K562 (cell line): ENCODE measurements at regions not wholly inside any gene's neighbourhood (a gene's known extent, or its start where the extent isn't known, plus 50 kb on each side); places are given as distances from the start of the nearest gene placed in this dataset.

Experiments used
- ATAC-seq: fragments of 200-7000 bp; cut with Tn5 transposase; 3 replicates; pipeline ENCODE4 v1.9.1; 2020; ENCODE audit warnings: moderate library complexity
- BruUV-seq: library from RNA; stranded (reverse); fragments of 400-500 nt; replicated peaks from 2 replicates; lab custom pipeline; 2021; lab: Mats Ljungman, UMichigan
- CTCF ChIA-PET: fragments of 300-600 bp; formaldehyde crosslinking; extraction: SDS; loops from one replicate; lab custom pipeline; 2021; ENCODE audit warnings: low intra/inter-chr PET ratio; lab: Yijun Ruan, JAX
- POLR2A ChIA-PET: fragments of 300-600, 350-650 bp; sonication (Branson Sonifier 250); formaldehyde crosslinking; extraction: SDS; loops from one replicate; lab custom pipeline; 2021; ENCODE audit warnings: antibody characterized with exemption, inconsistent platforms; lab: Yijun Ruan, JAX
- DNase-seq, 4 experiments: peaks; one replicate each; pipeline versions ENCODE4 v3.0.0 to v3.0.0-alpha.2; 2011 to 2018; ENCODE audit warnings: low spot score in 3 of 4, mixed read lengths in 3 of 4; ENCODE audit errors: extremely low read depth in 1 of 4
- FAIRE-seq: peaks from 2 replicates; lab custom pipeline; 2011; peaks lifted over from hg19 to GRCh38; lab: Jason Lieb, UNC
- H2AFZ ChIP-seq: 2 replicates; pipeline ENCODE4 v1.6.0; 2011; ENCODE audit warnings: low read depth, low read length, control low read depth, inconsistent platforms
- H3K27ac ChIP-seq: fragments of 200-600 bp; 3 replicates; pipeline ENCODE4 v1.8.0; 2011; ENCODE audit warnings: low read depth, mild to moderate bottlenecking, control low read depth, inconsistent platforms, low read length, moderate library complexity, mixed read lengths; ENCODE audit errors: extremely low read depth
- H3K27me3 ChIP-seq, 2 experiments: fragments of 300-600 bp in 1 of 2; 2 replicates in 1 of 2; 3 replicates in 1 of 2; pipeline versions ENCODE4 v1.6.0 to v1.8.0; 2011; ENCODE audit warnings: inconsistent platforms in 2 of 2, low read length in 2 of 2, mild to moderate bottlenecking in 1 of 2, mixed read lengths in 1 of 2, moderate library complexity in 1 of 2; ENCODE audit not compliant: control insufficient read depth in 2 of 2, insufficient read depth in 2 of 2
- H3K36me3 ChIP-seq: fragments of 300-600 bp; 3 replicates; pipeline ENCODE4 v1.8.0; 2011; ENCODE audit warnings: mild to moderate bottlenecking, low read length, inconsistent platforms; ENCODE audit not compliant: control insufficient read depth, insufficient read depth
- H3K4me1 ChIP-seq, 2 experiments: fragments of 200-600 bp in 1 of 2; replicated peaks in 1 of 2; 2 replicates in 1 of 2; 3 replicates in 1 of 2; pipeline versions ENCODE4 v1.5.1 to v1.8.0; 2011; ENCODE audit warnings: inconsistent platforms in 2 of 2, low read length in 2 of 2, mild to moderate bottlenecking in 1 of 2, mixed read lengths in 1 of 2, moderate library complexity in 1 of 2; ENCODE audit not compliant: control insufficient read depth in 2 of 2, insufficient read depth in 2 of 2
- H3K4me2 ChIP-seq: 2 replicates; pipeline ENCODE4 v1.6.1; 2011; ENCODE audit warnings: low read length, control low read depth, inconsistent platforms, mixed read lengths; ENCODE audit not compliant: insufficient read depth
- H3K4me3 ChIP-seq: fragments of 200-600 bp; sonication (generic), shearing (Covaris generic); 2 replicates; pipeline ENCODE4 v1.5.1; 2016; ENCODE audit warnings: control low read depth, inconsistent platforms
- H3K79me2 ChIP-seq: fragments of 200-600 bp; 3 replicates; pipeline ENCODE4 v1.8.0; 2011; ENCODE audit warnings: low read length, inconsistent platforms; ENCODE audit not compliant: control insufficient read depth, insufficient read depth
- H3K9ac ChIP-seq, 2 experiments: 2 replicates each; pipeline versions ENCODE4 v1.6.0 to v1.6.1; 2011; ENCODE audit warnings: low read depth in 2 of 2, low read length in 2 of 2, control low read depth in 1 of 2, inconsistent platforms in 1 of 2, mild to moderate bottlenecking in 1 of 2, mixed read lengths in 1 of 2; ENCODE audit not compliant: insufficient read depth in 1 of 2
- H3K9me1 ChIP-seq: one replicate; pipeline ENCODE4 v1.6.0; 2011; ENCODE audit warnings: inconsistent platforms, mild to moderate bottlenecking, low read length, moderate library complexity; ENCODE audit not compliant: control insufficient read depth, insufficient read depth
- H3K9me3 ChIP-seq: replicated peaks from 2 replicates; pipeline ENCODE4 v1.5.1; 2011; ENCODE audit warnings: low read depth, low read length, inconsistent platforms; ENCODE audit not compliant: control insufficient read depth, insufficient read depth
- H4K20me1 ChIP-seq: replicated peaks from 2 replicates; pipeline ENCODE4 v1.6.1; 2011; ENCODE audit warnings: low read length, inconsistent platforms, mixed read lengths; ENCODE audit not compliant: control insufficient read depth, insufficient read depth
- NFE2L1 ChIP-seq: fragments of 450-650 bp; IDR thresholded peaks from 2 replicates; pipeline ENCODE4 v1.6.1; 2016; ENCODE audit warnings: missing genetic modification characterization, low read depth, mild to moderate bottlenecking, missing compliant biosample characterization, moderate library complexity, borderline replicate concordance
- NKRF ChIP-seq: fragments of 450-650 bp; IDR thresholded peaks from 2 replicates; pipeline ENCODE4 v1.6.1; 2016; ENCODE audit warnings: borderline replicate concordance
- PHB2 ChIP-seq: fragments of 450-650 bp; IDR thresholded peaks from 2 replicates; pipeline ENCODE4 v1.6.1; 2017; ENCODE audit warnings: low read depth
- SFPQ ChIP-seq: fragments of 200-400 bp; formaldehyde crosslinking; IDR thresholded peaks from 2 replicates; pipeline ENCODE4 v1.6.1; 2017; ENCODE audit warnings: mild to moderate bottlenecking, low read depth, low read length, moderate library complexity
- SMARCC2 ChIP-seq: fragments of 450-650 bp; IDR thresholded peaks from 2 replicates; pipeline ENCODE4 v1.6.1; 2017; ENCODE audit warnings: antibody characterized with exemption, moderate library complexity, mild to moderate bottlenecking, low read depth
- SNAPC5 ChIP-seq: fragments of 250-450 bp; sonication (Bioruptor Pico); IDR thresholded peaks from 2 replicates; pipeline ENCODE4 v1.8.0; 2021; ENCODE audit warnings: moderate library complexity, mild to moderate bottlenecking, inconsistent platforms
- ZBTB34 ChIP-seq: fragments of 250-450 bp; sonication (Bioruptor Pico); IDR thresholded peaks from 2 replicates; pipeline ENCODE4 v1.8.0; 2021; ENCODE audit warnings: mild to moderate bottlenecking, moderate library complexity
- ZNF239 ChIP-seq: fragments of 250-450 bp; sonication (Bioruptor Pico); IDR thresholded peaks from 2 replicates; pipeline ENCODE4 v1.4.0; 2020; ENCODE audit warnings: mild to moderate bottlenecking
- ZNF280B ChIP-seq: fragments of 250-450 bp; sonication (Bioruptor Pico); IDR thresholded peaks from 2 replicates; pipeline ENCODE4 v1.5.1; 2021; ENCODE audit warnings: mild to moderate bottlenecking
- ZNF395 ChIP-seq: fragments of 200-800 bp; sonication (Bioruptor generic); IDR thresholded peaks from 2 replicates; pipeline ENCODE4 v1.6.1; 2017; ENCODE audit warnings: missing genetic modification characterization, missing compliant biosample characterization
- ZNF583 ChIP-seq: fragments of 250-450 bp; sonication (Bioruptor Pico); IDR thresholded peaks from 2 replicates; pipeline ENCODE4 v1.4.0; 2020
- in situ Hi-C: fragments of 300-500 bp; cut with MboI; formaldehyde crosslinking; loops from 4 replicates; pipeline ENCODE4 v1.15.0; 2018; ENCODE audit warnings: inconsistent platforms, mixed read lengths
- intact Hi-C: fragments of 100-400 bp; cut with micrococcal nuclease; formaldehyde crosslinking; loops from 2 replicates; pipeline ENCODE4 v1.14.2; 2022

- no peak for TF ChIP-seq NFE2L1 (tag)
Observed at GRCh38 chr12:78719721-78720120, 144.9 kb upstream of the SYT1 start (continued).

- Histone ChIP-seq H3K4me1 (no peaks in the 10 kb centered on the region), H3K9me3 (no peaks in the 10 kb centered on the region), H3K79me2 (no peaks in the 10 kb centered on the region), H3K9ac (no peak overlapping the region), H3K27ac (no peak overlapping the region), H3K9me1 (no peaks in the 10 kb centered on the region), H3K27me3 (no peaks in the 10 kb centered on the region), H3K4me2 (no peak overlapping the region), H3K36me3 (no peaks in the 10 kb centered on the region), H2AFZ (no peak overlapping the region), H4K20me1 (no peaks in the 10 kb centered on the region), H3K4me3 (no peak overlapping the region)
- POLR2A ChIA-PET = no interaction called here
- CTCF ChIA-PET = no interaction called here
- no peak for DNase-seq
- TF ChIP-seq ZNF280B (CRISPR knock-in tag) = no peak
- no peak for TF ChIP-seq NKRF
- TF ChIP-seq SFPQ = no peak
- no peak for TF ChIP-seq ZBTB34 (CRISPR knock-in tag)
- no peak for TF ChIP-seq SNAPC5 (CRISPR knock-in tag)
- TF ChIP-seq ZNF395 (CRISPR knock-in tag) = no peak
- no peak for TF ChIP-seq ZNF583 (CRISPR knock-in tag)
- no peak for TF ChIP-seq ZNF239
- no peak for TF ChIP-seq PHB2
- no peak for TF ChIP-seq SMARCC2
- no peak for ATAC-seq
- intact Hi-C loops (no loop called here), in situ Hi-C loops (no loop called here)
- BruUV-seq = no TSS peak
- FAIRE-seq = no peak
Observed at GRCh38 chr12:78721906-78722305, 142.7 kb upstream of the SYT1 start.
